Stimulated activated CD4-positive, alpha-beta T cell treated with anti-CD3 and anti-CD28 coated beads, Interleukin-12 subunit alpha, Interleukin-12 subunit beta, amount 100 ng/mL, for 48 hours (primary cell): ENCODE measurements at regions not wholly inside any gene's neighbourhood (a gene's known extent, or its start where the extent isn't known, plus 50 kb on each side); places are given as distances from the start of the nearest gene placed in this dataset.
"Not testable (repeated sequence)": the region's sequence is repeated elsewhere in the genome, so short reads cannot be mapped to it uniquely, and the experiment has no call there.

Source experiments
- DNase-seq, 3 donors: peaks; one replicate each; pipeline ENCODE4 v3.0.0-alpha.2; 2020; ENCODE audit warnings: low read depth in 2 of 3, low spot score in 1 of 3

DNA sequence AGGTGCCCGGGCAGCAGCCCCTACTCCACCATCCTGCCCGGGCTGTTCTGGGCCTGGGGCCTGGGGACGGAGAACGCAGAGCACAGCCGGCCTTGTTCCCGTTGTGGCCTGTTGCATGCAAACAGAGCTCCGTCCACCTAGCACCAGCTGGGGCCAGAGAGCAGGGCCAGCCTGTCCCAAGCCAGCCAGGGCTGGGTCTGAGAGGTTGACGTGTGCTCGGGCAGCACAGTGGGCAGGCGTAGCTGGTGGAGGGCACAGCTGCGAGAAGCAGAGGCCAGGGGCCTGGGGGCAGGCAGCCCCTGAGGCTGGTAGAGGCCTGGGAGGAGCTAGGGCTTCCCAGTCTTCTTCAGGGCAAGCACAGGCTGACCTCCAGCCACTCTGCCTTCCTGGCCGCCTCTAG lies 1192.6 kb downstream of the BRD1 start:
- no peak for DNase-seq

DNA sequence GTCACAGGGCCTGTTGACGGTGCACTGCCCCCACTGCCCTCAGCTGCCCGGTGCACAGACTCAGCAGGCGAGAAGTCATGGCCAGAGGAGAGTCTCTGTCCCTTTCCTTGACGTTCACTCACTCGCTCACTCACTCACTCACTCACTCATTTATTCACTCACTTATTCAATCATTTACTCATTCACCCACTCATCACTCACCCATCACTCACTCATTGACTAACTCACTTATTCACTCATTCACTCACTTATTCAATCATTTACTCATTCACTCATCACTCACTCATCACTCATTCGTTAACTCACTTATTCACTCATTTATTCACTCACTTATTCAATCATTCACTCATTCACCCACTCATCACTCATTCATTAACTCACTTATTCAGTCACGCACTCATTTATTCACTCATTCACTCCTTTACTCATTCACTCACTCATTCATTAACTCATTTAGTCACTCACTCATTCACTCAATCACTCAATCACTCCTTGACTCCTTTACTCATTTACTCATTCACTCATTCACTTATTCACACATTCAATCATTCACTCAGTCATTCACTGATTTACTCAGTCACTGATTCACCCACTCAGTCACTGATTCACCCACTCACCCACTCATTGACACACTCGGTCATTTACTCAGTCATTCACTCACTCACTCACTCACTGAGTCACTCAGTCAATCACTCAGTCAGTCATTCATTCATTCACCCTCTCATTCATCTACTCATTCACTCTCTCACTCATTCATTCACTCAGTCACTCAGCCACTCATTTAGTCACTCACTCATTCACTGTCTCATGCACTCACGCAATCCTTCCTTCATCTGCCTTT lies 1193.5 kb downstream of the BRD1 start:
- no peak for DNase-seq

GRCh38 chr22:48632646-48633246 lies 1194.9 kb downstream of the BRD1 start:
- DNase-seq = no peak

- no peak for DNase-seq
Observed at GRCh38 chr22:48631288-48631863, 1196.3 kb downstream of the BRD1 start.

- no peak for DNase-seq
Observed at GRCh38 chr22:48630848-48631247, 1196.8 kb downstream of the BRD1 start.

DNA sequence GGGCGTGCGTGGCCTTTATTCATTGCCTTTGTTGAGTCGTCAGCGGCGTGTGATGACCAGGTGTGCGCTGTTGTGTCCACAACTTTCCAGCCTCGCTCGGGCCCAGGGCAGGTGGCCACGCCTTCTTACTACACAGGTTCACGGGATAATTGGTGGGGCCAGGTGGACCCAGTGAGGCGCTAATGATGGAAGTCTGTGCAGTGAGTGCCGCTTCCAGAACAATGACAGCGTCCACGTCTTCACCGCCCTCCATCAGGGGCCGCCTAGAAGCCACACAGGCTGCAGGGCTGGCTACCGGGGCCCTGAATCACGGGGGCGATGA lies 1197.3 kb downstream of the BRD1 start:
- DNase-seq = no peak

GRCh38 chr22:48629631-48630432 lies 1197.8 kb downstream of the BRD1 start:
- no peak for DNase-seq

- DNase-seq = no peak
Observed at GRCh38 chr22:48628891-48629543, 1198.7 kb downstream of the BRD1 start.

DNA sequence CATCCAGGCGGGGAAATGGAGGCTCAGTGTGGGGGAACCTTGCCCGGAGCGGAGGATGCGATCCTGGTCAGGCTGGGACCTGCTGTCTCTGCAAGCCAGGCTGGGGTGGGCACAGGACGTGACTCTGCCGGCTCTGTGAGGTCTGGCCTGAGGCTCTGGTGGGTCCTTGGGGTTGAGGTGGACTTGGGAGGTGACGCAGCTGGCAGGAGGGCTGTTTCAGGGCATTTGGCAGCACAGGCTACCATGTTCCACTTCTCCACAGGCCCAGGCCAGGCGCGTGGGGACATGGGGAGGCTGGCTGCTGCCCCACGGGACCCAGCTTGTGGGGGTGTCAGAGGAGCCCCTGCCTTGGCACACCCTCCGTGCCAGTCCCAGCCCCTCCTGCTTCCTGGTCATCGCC lies 1199.7 kb downstream of the BRD1 start:
- no peak for DNase-seq

- no peak for DNase-seq
Observed at GRCh38 chr22:48627203-48627602, 1200.5 kb downstream of the BRD1 start.

DNA sequence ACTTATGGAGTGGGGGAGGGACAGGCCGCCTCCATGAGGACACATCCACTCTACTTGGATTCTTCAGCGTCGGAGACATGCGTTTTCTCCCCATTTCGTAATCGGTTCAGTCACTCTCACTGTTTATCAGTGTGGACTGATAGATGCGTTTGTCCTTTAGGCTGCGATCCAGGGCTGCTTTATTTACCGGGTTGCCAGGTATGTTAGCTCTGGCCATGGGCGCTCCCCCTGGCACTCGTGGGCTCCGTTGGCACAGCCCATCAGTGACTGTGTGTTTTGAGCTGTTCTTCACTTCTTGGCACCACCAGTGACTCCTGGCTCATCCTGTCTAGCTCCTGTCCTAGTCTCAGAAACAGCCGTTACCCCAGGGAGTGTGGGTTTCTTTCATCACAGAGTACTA lies 1203.3 kb downstream of the BRD1 start:
- DNase-seq = no peak

DNA sequence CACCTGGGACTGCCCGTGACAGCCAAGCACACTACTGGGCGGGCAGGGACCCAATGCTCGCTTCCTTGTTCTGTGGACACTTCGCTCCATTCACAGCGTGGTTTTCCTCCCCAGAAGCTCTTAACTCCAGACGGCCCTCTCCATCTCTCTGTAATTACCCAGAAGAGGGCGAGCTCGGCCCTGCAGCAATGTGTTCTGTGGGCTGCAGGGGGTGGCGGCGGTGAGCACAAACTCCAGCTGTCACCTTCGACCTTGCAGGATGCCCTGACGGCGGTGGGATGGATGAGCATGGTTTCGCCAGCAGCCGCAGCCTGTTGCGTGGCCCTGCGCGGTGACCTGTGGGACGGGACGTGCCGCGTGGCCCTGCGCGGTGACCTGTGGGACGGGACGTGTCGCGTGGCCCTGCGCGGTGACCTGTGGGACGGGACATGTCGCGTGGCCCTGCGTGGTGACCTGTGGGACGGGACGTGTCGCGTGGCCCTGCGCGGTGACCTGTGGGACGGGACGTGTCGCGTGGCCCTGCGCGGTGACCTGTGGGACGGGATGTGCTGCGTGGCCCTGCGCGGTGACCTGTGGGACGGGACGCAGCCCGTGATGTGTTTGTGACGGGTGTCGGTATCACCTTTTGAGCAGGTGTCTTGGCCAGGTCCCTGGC lies 1204.7 kb downstream of the BRD1 start:
- DNase-seq = no peak

DNA sequence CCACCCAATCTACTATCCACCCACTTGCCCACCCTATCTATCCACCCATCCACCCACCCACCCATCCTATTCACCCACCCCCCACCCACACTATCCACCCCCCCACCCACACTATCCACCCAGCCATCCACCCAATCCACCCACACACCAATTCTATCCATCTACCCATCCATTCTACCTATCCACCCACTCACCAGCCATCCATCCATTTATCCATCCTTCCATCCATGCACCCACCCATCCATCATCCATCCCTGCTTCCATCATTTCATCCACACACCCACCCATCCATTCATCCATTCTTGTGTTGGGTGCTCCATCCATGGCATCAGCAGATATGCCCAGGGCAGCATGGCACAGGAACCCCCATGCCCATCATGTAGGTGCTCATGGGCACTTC lies 1206.6 kb downstream of the BRD1 start:
- DNase-seq = no peak

- DNase-seq = not testable (repeated sequence)
Observed at GRCh38 chr22:48620460-48620859, 1207.2 kb downstream of the BRD1 start.

GRCh38 chr22:48619721-48620120 lies 1208.0 kb downstream of the BRD1 start:
- DNase-seq = no peak

DNA sequence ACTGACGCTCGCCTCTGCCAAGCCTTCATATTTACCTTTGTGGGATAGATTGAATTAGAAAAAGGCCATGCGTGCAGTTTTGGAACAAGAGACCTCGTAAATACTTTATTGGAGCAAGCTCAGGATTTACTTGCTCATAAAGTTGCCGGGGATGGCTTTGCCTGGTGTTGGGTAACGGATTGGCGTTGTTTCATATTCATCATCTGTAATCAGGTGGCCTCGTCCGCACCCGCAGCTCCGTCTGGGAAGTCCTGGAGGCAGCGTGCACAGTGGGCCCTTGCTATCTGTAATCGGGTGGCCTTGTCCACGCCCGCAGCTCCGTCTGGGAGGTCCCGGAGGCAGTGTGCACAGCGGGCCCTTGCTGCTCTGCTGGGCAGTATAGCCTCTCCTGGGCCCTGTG lies 1209.3 kb downstream of the BRD1 start:
- DNase-seq = no peak

DNA sequence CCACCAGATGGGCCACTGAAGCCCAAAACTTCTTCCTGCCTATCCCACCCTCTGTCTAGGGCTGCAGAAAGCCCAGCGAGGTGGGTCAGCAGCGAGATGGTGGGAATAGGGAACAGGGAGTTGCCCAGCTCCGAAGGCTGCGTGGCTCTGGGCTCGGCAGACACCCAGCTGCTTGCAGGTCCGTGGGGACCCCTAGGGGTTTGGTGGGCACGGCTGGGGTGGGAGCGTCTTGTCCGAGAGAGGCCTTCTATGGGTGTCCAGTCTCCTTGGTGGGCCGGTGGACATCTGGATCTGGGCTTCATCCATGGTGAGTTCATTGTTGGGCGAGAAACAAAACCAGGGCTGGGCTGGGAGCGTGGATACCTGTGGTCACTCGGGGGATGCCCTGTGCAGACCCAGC lies 1211.0 kb downstream of the BRD1 start:
- DNase-seq = no peak

GRCh38 chr22:48615171-48616008 lies 1212.3 kb downstream of the BRD1 start:
- no peak for DNase-seq

DNA sequence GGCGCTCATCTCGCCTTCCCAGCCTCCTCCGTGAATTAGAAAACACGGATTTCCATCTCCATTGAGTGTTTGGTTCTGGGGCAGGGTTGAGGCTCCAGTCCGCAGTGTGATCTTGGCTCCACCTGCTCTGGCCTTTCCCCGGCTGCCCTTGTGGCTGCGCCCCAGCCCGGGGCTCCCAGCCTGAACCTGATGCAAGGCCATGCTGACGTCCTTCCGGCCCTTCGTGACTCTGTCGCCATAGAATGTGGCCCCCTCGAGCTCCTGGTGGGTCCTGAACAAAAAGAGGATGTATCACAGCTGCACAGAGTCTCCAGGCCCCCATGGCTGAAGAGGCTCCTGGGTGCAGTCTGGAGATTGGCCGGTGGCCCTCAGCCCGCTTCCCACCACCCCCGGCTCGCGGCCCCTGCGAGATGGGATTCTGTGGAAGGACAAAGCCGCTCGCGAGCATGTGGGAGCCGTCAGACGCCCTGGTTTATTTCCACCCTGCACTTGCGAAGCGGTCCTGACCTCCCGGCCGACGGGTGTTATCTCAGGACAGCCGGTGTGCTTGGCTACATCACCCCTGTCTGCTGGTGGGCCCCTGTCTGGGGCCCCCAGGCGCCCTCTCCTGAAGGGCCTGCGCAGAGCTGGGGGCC lies 1214.0 kb downstream of the BRD1 start:
- no peak for DNase-seq
